Neutrophil (primary cell): ENCODE measurements at regions not wholly inside any gene's neighbourhood (a gene's known extent, or its start where the extent isn't known, plus 50 kb on each side); places are given as distances from the start of the nearest gene placed in this dataset.
A peak's percentile ranks its signal among the peaks of the same experiment; 100 is the strongest.

ENCODE experiments used
- H3K27ac ChIP-seq: fragments of 200-600 bp; sonication (generic); 2 replicates; pipeline ENCODE4 v1.5.1; 2016; ENCODE audit warnings: mild to moderate bottlenecking, moderate library complexity
- H3K27me3 ChIP-seq: fragments of 200-600 bp; sonication (generic); 2 replicates; pipeline ENCODE4 v1.6.0; 2016; ENCODE audit warnings: mild to moderate bottlenecking
- H3K36me3 ChIP-seq: fragments of 200-600 bp; sonication (generic); 2 replicates; pipeline ENCODE4 v1.5.1; 2017
- H3K4me1 ChIP-seq, 2 experiments: fragments of 200-600 bp in 1 of 2; sonication (generic) in 1 of 2; 1 replicate in 1 of 2; 2 replicates in 1 of 2; pipeline versions ENCODE4 v1.5.1 to v1.6.1; 2013 to 2016; ENCODE audit warnings: low read depth in 1 of 2, low read length in 1 of 2, mild to moderate bottlenecking in 1 of 2, moderate library complexity in 1 of 2; ENCODE audit not compliant: control insufficient read depth in 1 of 2, insufficient read depth in 1 of 2
- H3K4me3 ChIP-seq, 2 experiments: fragments of 200-600 bp in 1 of 2; sonication (generic) in 1 of 2; 1 replicate in 1 of 2; 2 replicates in 1 of 2; pipeline ENCODE4 v1.5.1; 2013 to 2016; ENCODE audit warnings: low read depth in 1 of 2, low read length in 1 of 2, mild to moderate bottlenecking in 1 of 2, moderate library complexity in 1 of 2
- H3K9me3 ChIP-seq: fragments of 200-600 bp; sonication (generic); 2 replicates; pipeline ENCODE4 v1.5.1; 2016
- TF ChIP-seq, protein P1 (sequence below): fragments of 200-600 bp; sonication (generic); IDR thresholded peaks from 2 replicates; pipeline ENCODE4 v1.5.1; 2016; ENCODE audit warnings: antibody characterized with exemption

DNA sequence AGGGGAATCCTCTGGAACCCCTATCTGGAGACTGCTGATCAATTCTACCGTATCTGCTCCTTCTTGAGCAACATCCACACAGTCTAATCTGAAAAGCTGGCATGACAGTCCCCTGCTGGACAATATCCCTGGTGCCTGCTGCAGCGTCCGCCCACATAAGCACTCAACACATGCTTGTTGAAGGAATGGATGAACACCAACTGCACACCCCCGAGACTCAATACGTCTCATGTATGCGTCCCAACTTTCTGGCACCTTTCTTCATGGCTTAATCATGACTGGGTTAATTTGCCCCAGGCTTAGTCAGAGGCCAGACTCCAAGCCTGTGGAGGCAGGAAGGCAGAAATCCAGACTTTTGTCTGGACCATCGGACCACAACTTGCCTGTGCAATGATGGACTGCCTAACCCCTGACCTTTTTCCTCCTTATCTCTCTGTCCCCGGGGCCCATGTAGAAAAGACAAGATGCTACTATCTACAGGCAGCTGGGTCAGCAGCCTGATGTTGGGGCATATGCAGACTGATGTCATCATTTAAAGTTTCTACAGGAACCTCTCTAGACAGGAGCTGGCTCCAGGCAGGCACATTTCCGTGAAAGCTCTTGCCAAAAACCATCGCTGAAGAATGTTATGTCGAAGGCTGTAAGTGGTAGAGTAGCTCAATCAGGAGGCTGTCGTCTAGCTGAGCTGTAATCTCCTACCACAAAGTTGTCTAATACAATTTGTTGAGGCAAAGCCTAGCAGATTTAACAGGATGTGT is 114.1 kb upstream of the TPM1 start:
- TF ChIP-seq, protein P1, sequence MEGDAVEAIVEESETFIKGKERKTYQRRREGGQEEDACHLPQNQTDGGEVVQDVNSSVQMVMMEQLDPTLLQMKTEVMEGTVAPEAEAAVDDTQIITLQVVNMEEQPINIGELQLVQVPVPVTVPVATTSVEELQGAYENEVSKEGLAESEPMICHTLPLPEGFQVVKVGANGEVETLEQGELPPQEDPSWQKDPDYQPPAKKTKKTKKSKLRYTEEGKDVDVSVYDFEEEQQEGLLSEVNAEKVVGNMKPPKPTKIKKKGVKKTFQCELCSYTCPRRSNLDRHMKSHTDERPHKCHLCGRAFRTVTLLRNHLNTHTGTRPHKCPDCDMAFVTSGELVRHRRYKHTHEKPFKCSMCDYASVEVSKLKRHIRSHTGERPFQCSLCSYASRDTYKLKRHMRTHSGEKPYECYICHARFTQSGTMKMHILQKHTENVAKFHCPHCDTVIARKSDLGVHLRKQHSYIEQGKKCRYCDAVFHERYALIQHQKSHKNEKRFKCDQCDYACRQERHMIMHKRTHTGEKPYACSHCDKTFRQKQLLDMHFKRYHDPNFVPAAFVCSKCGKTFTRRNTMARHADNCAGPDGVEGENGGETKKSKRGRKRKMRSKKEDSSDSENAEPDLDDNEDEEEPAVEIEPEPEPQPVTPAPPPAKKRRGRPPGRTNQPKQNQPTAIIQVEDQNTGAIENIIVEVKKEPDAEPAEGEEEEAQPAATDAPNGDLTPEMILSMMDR = no peak
- Histone ChIP-seq H3K9me3 (no peaks in the 10 kb centered on the region), H3K4me3 (no peak overlapping the region), H3K27me3 (peaks cover 29% of the 10 kb centered on the region), H3K36me3 (no peaks in the 10 kb centered on the region), H3K27ac (no peak overlapping the region), H3K4me1 (peaks cover 6 to 12% of the 10 kb centered on the region in 2 experiments)

GRCh38 chr15:62929000-62929357 is 113.6 kb upstream of the TPM1 start:
- Histone ChIP-seq H3K27me3 (peaks cover 29% of the 10 kb centered on the region), H3K36me3 (no peaks in the 10 kb centered on the region), H3K4me1 (peaks cover 6 to 12% of the 10 kb centered on the region in 2 experiments), H3K27ac (no peak overlapping the region), H3K4me3 (no peak overlapping the region), H3K9me3 (no peaks in the 10 kb centered on the region)
- TF ChIP-seq, protein P1 = no peak

DNA sequence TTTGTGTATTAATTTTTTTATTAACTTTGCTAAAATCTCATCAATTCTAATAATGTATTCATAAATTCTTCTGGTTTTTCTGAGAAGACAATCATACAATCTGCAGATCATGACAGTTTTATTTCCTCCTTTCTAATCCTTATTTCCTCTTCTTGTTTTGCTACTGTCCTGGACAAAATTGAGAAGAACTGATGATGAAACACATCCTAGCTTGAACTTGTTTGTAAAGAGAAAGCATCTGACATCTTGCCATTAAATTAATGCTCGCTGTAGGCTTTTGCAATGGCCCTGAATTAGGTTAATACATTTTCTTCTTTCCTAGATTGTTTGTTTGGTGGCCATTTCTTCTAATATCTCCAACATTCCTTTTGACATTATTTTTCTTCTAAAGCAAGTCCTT is 110.9 kb upstream of the TPM1 start:
- H3K27me3 ChIP-seq = peaks cover 41% of the 10 kb centered on the region
- no peak overlapping the region for H3K4me3 ChIP-seq
- H3K9me3 ChIP-seq = no peaks in the 10 kb centered on the region
- H3K27ac ChIP-seq = peak overlapping the region; percentile 3
- H3K36me3 ChIP-seq = no peaks in the 10 kb centered on the region
- peaks cover 6 to 12% of the 10 kb centered on the region in 2 experiments for H3K4me1 ChIP-seq
- TF ChIP-seq, protein P1 = no peak

GRCh38 chr15:62932436-62932835 is 110.1 kb upstream of the TPM1 start:
- no peaks in the 10 kb centered on the region for H3K36me3 ChIP-seq
- no peak overlapping the region for H3K4me3 ChIP-seq
- no peaks in the 10 kb centered on the region for H3K9me3 ChIP-seq
- no peak overlapping the region for H3K27ac ChIP-seq
- H3K27me3 ChIP-seq = peaks cover 41% of the 10 kb centered on the region
- TF ChIP-seq, protein P1 = no peak
- peaks cover 6 to 12% of the 10 kb centered on the region in 2 experiments for H3K4me1 ChIP-seq

GRCh38 chr15:62933386-62933785 is 109.2 kb upstream of the TPM1 start:
- no peaks in the 10 kb centered on the region for H3K36me3 ChIP-seq
- TF ChIP-seq, protein P1 = no peak
- H3K9me3 ChIP-seq = no peaks in the 10 kb centered on the region
- peaks cover 31% of the 10 kb centered on the region for H3K27me3 ChIP-seq
- H3K4me3 ChIP-seq = no peak overlapping the region
- H3K27ac ChIP-seq = no peak overlapping the region
- H3K4me1 ChIP-seq = peaks cover 6 to 12% of the 10 kb centered on the region in 2 experiments
